T-cell (primary cell): ENCODE measurements at regions not wholly inside any gene's neighbourhood (a gene's known extent, or its start where the extent isn't known, plus 50 kb on each side); places are given as distances from the start of the nearest gene placed in this dataset.

Experiments used
- ATAC-seq, 4 experiments: fragments of 200-7000 bp in 3 of 4; fragments of 150-1000 bp in 1 of 4; cut with Tn5 transposase; replicated peaks in 1 of 4; 1 replicate in 3 of 4; 2 replicates in 1 of 4; pipeline ENCODE4 v1.10.0; 2021; ENCODE audit warnings: moderate library complexity in 3 of 4, mild to moderate bottlenecking in 2 of 4, moderate number of reproducible peaks in 1 of 4
- CTCF ChIA-PET, 2 donors: fragments of 300-600 bp; sonication (Branson Sonifier 250); formaldehyde crosslinking; loops; one replicate each; lab custom pipeline; 2022; ENCODE audit warnings: antibody characterized with exemption in 2 of 2; lab: Charles Lee
- POLR2A ChIA-PET, 2 donors: fragments of 300-600 bp; sonication (Branson Sonifier 250); formaldehyde crosslinking; loops; one replicate each; lab custom pipeline; 2022; ENCODE audit warnings: antibody characterized with exemption in 2 of 2; lab: Charles Lee
- DNase-seq, 35 experiments: peaks; one replicate each; pipeline versions ENCODE4 v3.0.0 to v3.0.0-alpha.2; 2013 to 2023
- H3K27ac ChIP-seq: one replicate; pipeline ENCODE4 v1.5.1; 2013; ENCODE audit warnings: low read length
- H3K27me3 ChIP-seq, 2 experiments: replicated peaks in 1 of 2; 1 replicate in 1 of 2; 2 replicates in 1 of 2; pipeline versions ENCODE4 v1.6.1 to v1.7.0; 2013; ENCODE audit warnings: low read length in 1 of 2, mixed read lengths in 1 of 2; ENCODE audit not compliant: control insufficient read depth in 2 of 2, insufficient read depth in 2 of 2; ENCODE audit errors: extremely low read depth in 1 of 2
- H3K36me3 ChIP-seq, 2 donors: 1 replicate in 1 of 2; 2 replicates in 1 of 2; pipeline versions ENCODE4 v1.6.1 to v1.7.0; 2013; ENCODE audit warnings: low read length in 1 of 2; ENCODE audit not compliant: control insufficient read depth in 2 of 2, insufficient read depth in 1 of 2; ENCODE audit errors: extremely low read depth in 1 of 2
- H3K4me1 ChIP-seq, 2 experiments: 1 replicate in 1 of 2; 2 replicates in 1 of 2; pipeline versions ENCODE4 v1.6.1 to v1.7.0; 2013; ENCODE audit warnings: low read length in 2 of 2, mixed read lengths in 1 of 2; ENCODE audit not compliant: insufficient read depth in 2 of 2, control insufficient read depth in 1 of 2; ENCODE audit errors: extremely low read depth in 1 of 2
- H3K4me3 ChIP-seq, 2 donors: 1 replicate in 1 of 2; 2 replicates in 1 of 2; pipeline versions ENCODE4 v1.5.1 to v1.7.0; 2013; ENCODE audit warnings: mild to moderate bottlenecking in 2 of 2, low read length in 1 of 2, moderate library complexity in 1 of 2; ENCODE audit not compliant: control insufficient read depth in 1 of 2; ENCODE audit errors: extremely low read depth in 1 of 2
- H3K9me3 ChIP-seq: 2 replicates; pipeline ENCODE4 v1.7.0; 2013
- H3K27ac Mint-ChIP-seq, 2 donors: one replicate each; pipeline ENCODE4 v1.8.0; 2020 to 2021; ENCODE audit warnings: mild to moderate bottlenecking in 2 of 2, mixed read lengths in 2 of 2
- H3K27me3 Mint-ChIP-seq, 2 donors: one replicate each; pipeline ENCODE4 v1.8.0; 2021 to 2022; ENCODE audit warnings: mixed read lengths in 2 of 2
- H3K36me3 Mint-ChIP-seq: one replicate; pipeline ENCODE4 v1.8.0; 2021; ENCODE audit warnings: mixed read lengths
- H3K4me1 Mint-ChIP-seq, 3 donors: one replicate each; pipeline ENCODE4 v1.8.0; 2020 to 2022; ENCODE audit warnings: mixed read lengths in 3 of 3, mild to moderate bottlenecking in 1 of 3
- H3K4me3 Mint-ChIP-seq, 3 donors: one replicate each; pipeline ENCODE4 v1.8.0; 2020 to 2022; ENCODE audit warnings: mild to moderate bottlenecking in 3 of 3, mixed read lengths in 3 of 3, moderate library complexity in 3 of 3
- H3K9me3 Mint-ChIP-seq, 3 donors: one replicate each; pipeline ENCODE4 v1.8.0; 2020 to 2022; ENCODE audit warnings: mixed read lengths in 3 of 3
- WGBS: methylation state at CpG from one replicate; pipeline ENCODE4 v1.1.5; 2013; ENCODE audit warnings: missing lambda C conversion rate; ENCODE audit not compliant: insufficient coverage; 5-methylcytosine and 5-hydroxymethylcytosine counted together

GRCh38 chr1:187551061-187551460 is 722.3 kb downstream of the PLA2G4A start:
- H3K4me3 ChIP-seq = no peak overlapping the region
- no peaks in the 10 kb centered on the region for H3K4me1 Mint-ChIP-seq
- H3K9me3 Mint-ChIP-seq = peaks cover 9 to 16% (median 13%) of the 10 kb centered on the region in 3 donors
- CTCF ChIA-PET = no interaction called here
- H3K9me3 ChIP-seq = no peaks in the 10 kb centered on the region
- no peaks in the 10 kb centered on the region for H3K27me3 Mint-ChIP-seq
- H3K4me1 ChIP-seq = no peaks in the 10 kb centered on the region
- no peaks in the 10 kb centered on the region for H3K36me3 Mint-ChIP-seq
- H3K4me3 Mint-ChIP-seq = no peak overlapping the region
- DNase-seq (no peak), ATAC-seq (no peak)
- no peak overlapping the region for H3K27ac ChIP-seq
- no peaks in the 10 kb centered on the region for H3K27me3 ChIP-seq
- WGBS = 91% methylated on average over 12 of the region's 20 CpGs
- POLR2A ChIA-PET = no interaction called here
- no peaks in the 10 kb centered on the region for H3K36me3 ChIP-seq
- no peak overlapping the region for H3K27ac Mint-ChIP-seq

- no peaks in the 10 kb centered on the region for H3K27me3 ChIP-seq
- CTCF ChIA-PET = no interaction called here
- H3K27me3 Mint-ChIP-seq = no peaks in the 10 kb centered on the region
- H3K27ac Mint-ChIP-seq = no peak overlapping the region
- H3K9me3 Mint-ChIP-seq = peaks cover 2 to 7% (median 5%) of the 10 kb centered on the region in 3 donors
- H3K4me1 Mint-ChIP-seq = no peaks in the 10 kb centered on the region
- no peak overlapping the region for H3K4me3 Mint-ChIP-seq
- no peak overlapping the region for H3K4me3 ChIP-seq
- H3K36me3 ChIP-seq = no peaks in the 10 kb centered on the region
- H3K4me1 ChIP-seq = no peaks in the 10 kb centered on the region
- WGBS = 86% methylated on average over 2 of the region's 3 CpGs
- DNase-seq (no peak), ATAC-seq (no peak)
- POLR2A ChIA-PET = no interaction called here
- no peaks in the 10 kb centered on the region for H3K9me3 ChIP-seq
- H3K36me3 Mint-ChIP-seq = no peaks in the 10 kb centered on the region
- no peak overlapping the region for H3K27ac ChIP-seq
Measured at GRCh38 chr1:187563191-187563590, 734.4 kb downstream of the PLA2G4A start.

DNA sequence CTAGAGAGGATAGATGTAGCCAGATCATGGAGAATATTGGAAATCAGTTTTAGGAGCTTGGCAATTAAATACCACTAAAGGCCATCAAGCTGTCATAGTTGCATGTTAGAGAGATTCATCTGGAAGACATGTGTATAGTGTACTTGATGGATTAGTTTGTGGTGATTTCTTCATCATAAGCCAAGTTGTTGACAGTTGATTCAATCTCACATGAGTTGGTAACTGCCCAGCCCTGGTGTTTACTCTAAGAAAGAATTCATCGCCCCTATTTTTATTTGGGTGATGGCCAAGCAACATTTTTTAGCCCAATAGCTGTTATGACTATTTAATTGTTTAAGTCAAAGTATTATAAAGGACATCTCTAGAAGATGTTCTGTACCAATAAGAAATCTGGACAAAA is 737.6 kb downstream of the PLA2G4A start:
- no peak overlapping the region for H3K27ac Mint-ChIP-seq
- DNase-seq (no peak), ATAC-seq (no peak)
- Histone ChIP-seq H3K36me3 (no peaks in the 10 kb centered on the region), H3K27me3 (no peaks in the 10 kb centered on the region), H3K4me3 (no peak overlapping the region), H3K4me1 (no peaks in the 10 kb centered on the region), H3K9me3 (no peaks in the 10 kb centered on the region), H3K27ac (no peak overlapping the region)
- H3K27me3 Mint-ChIP-seq = no peaks in the 10 kb centered on the region
- H3K4me1 Mint-ChIP-seq = no peaks in the 10 kb centered on the region
- WGBS = no CpG with 5 or more reads among the region's 1 CpG
- H3K9me3 Mint-ChIP-seq = peaks cover 0 to 3% (median 2%) of the 10 kb centered on the region in 3 donors
- ChIA-PET POLR2A (no interaction called here), CTCF (no interaction called here)
- no peak overlapping the region for H3K4me3 Mint-ChIP-seq
- no peaks in the 10 kb centered on the region for H3K36me3 Mint-ChIP-seq

DNA sequence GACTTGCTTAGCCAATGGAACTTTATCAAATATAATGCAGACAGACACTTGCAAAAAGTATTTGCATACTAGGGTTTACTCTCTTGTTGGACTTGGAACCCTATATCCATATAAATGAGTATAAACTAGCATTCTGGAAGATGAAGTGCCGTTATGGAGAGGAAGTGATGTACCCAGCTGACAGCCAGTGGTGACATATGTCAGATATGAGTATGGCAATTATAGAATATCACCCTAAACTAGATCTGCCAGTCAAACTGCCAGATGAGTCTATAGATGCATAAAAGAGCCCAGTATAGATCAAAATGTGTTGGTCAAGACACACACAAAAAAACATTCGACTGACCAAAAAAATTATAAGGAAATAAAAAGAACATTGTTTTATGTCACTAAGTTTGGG is 739.3 kb downstream of the PLA2G4A start:
- no peak overlapping the region for H3K4me3 Mint-ChIP-seq
- ChIA-PET POLR2A (no interaction called here), CTCF (no interaction called here)
- Histone ChIP-seq H3K27ac (no peak overlapping the region), H3K4me3 (no peak overlapping the region), H3K4me1 (no peaks in the 10 kb centered on the region), H3K27me3 (no peaks in the 10 kb centered on the region), H3K9me3 (no peaks in the 10 kb centered on the region), H3K36me3 (no peaks in the 10 kb centered on the region)
- H3K27me3 Mint-ChIP-seq = no peaks in the 10 kb centered on the region
- WGBS = no CpG with 5 or more reads among the region's 2 CpGs
- no peaks in the 10 kb centered on the region for H3K36me3 Mint-ChIP-seq
- DNase-seq (no peak), ATAC-seq (no peak)
- no peaks in the 10 kb centered on the region for H3K4me1 Mint-ChIP-seq
- no peak overlapping the region for H3K27ac Mint-ChIP-seq
- H3K9me3 Mint-ChIP-seq = peaks cover 0 to 3% (median 3%) of the 10 kb centered on the region in 3 donors

DNA sequence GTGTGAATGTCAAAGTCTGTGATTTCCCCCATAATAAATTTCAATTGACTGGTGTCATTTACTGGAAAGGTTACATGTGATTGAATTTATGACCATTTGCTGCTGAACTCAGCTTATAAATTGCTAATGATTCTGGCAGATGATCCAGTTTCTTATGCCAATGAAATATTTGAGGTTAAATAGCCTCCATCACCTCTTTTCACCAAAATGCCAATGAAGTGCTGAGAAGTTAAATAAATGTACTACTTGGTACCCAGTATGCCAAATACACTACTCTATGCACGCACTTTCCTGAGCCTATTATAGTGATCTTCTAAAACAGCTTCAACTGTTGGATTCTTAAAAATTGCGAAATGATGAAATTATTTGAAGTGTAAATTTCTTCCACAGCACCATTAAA is 741.4 kb downstream of the PLA2G4A start:
- no peak overlapping the region for H3K4me3 Mint-ChIP-seq
- Histone ChIP-seq H3K27ac (no peak overlapping the region), H3K9me3 (no peaks in the 10 kb centered on the region), H3K4me1 (no peaks in the 10 kb centered on the region), H3K27me3 (no peaks in the 10 kb centered on the region), H3K4me3 (no peak overlapping the region), H3K36me3 (no peaks in the 10 kb centered on the region)
- H3K9me3 Mint-ChIP-seq = peaks cover under 1 to 3% (median 3%) of the 10 kb centered on the region in 3 donors
- CTCF ChIA-PET = no interaction called here
- POLR2A ChIA-PET = no interaction called here
- WGBS = no CpG with 5 or more reads among the region's 2 CpGs
- no peaks in the 10 kb centered on the region for H3K36me3 Mint-ChIP-seq
- DNase-seq = no peak
- no peak for ATAC-seq
- H3K4me1 Mint-ChIP-seq = no peaks in the 10 kb centered on the region
- no peaks in the 10 kb centered on the region for H3K27me3 Mint-ChIP-seq
- no peak overlapping the region for H3K27ac Mint-ChIP-seq

GRCh38 chr1:187577610-187578009 is 748.9 kb downstream of the PLA2G4A start:
- no CpG with 5 or more reads among the region's 1 CpG for WGBS
- Mint-ChIP-seq H3K4me3 (no peak overlapping the region), H3K9me3 (peaks cover 0 to 13% (median 6%) of the 10 kb centered on the region in 3 donors), H3K36me3 (no peaks in the 10 kb centered on the region), H3K27ac (no peak overlapping the region), H3K4me1 (no peaks in the 10 kb centered on the region), H3K27me3 (no peaks in the 10 kb centered on the region)
- Histone ChIP-seq H3K4me3 (no peak overlapping the region), H3K36me3 (no peaks in the 10 kb centered on the region), H3K27ac (no peak overlapping the region), H3K9me3 (no peaks in the 10 kb centered on the region), H3K27me3 (no peaks in the 10 kb centered on the region), H3K4me1 (no peaks in the 10 kb centered on the region)
- POLR2A ChIA-PET = no interaction called here
- ATAC-seq = no peak
- no peak for DNase-seq
- CTCF ChIA-PET = no interaction called here

GRCh38 chr1:187588917-187589316 is 760.2 kb downstream of the PLA2G4A start:
- Mint-ChIP-seq H3K4me1 (no peaks in the 10 kb centered on the region), H3K9me3 (peaks cover 4 to 7% (median 4%) of the 10 kb centered on the region in 3 donors), H3K4me3 (no peak overlapping the region), H3K36me3 (no peaks in the 10 kb centered on the region), H3K27ac (no peak overlapping the region), H3K27me3 (no peaks in the 10 kb centered on the region)
- ChIA-PET CTCF (no interaction called here), POLR2A (interaction anchor here in 1 of 2 donors (0.7 kb wide), 1 partner anchor 24 kb away, joined by 3 read pairs; no protein-coding TSS in a partner anchor)
- H3K36me3 ChIP-seq = no peaks in the 10 kb centered on the region
- H3K9me3 ChIP-seq = no peaks in the 10 kb centered on the region
- H3K4me3 ChIP-seq = no peak overlapping the region
- WGBS = 89% methylated on average over 3 of the region's 3 CpGs
- no peaks in the 10 kb centered on the region for H3K27me3 ChIP-seq
- DNase-seq (no peak), ATAC-seq (no peak)
- H3K4me1 ChIP-seq = no peaks in the 10 kb centered on the region
- no peak overlapping the region for H3K27ac ChIP-seq
